AG04450 (cell line): ENCODE measurements at regions not wholly inside any gene's neighbourhood (a gene's known extent, or its start where the extent isn't known, plus 50 kb on each side); places are given as distances from the start of the nearest gene placed in this dataset.

Source experiments
- CTCF ChIA-PET: fragments of 300-600, 350-600 bp; formaldehyde crosslinking; extraction: SDS; loops from one replicate; lab custom pipeline; 2022; ENCODE audit warnings: antibody characterized with exemption, inconsistent platforms; lab: Charles Lee
- POLR2A ChIA-PET: fragments of 350-600 bp; formaldehyde crosslinking; extraction: SDS; loops from one replicate; lab custom pipeline; 2021; ENCODE audit warnings: antibody characterized with exemption, inconsistent platforms; lab: Yijun Ruan, JAX
- DNase-seq: peaks from one replicate; pipeline ENCODE4 v3.0.0-alpha.2; 2011; ENCODE audit warnings: low read depth, low spot score
- H3K27ac ChIP-seq: one replicate; pipeline ENCODE4 v1.5.1; 2012; ENCODE audit warnings: low read depth, low read length, control low read depth
- H3K27me3 ChIP-seq: one replicate; pipeline ENCODE4 v1.6.0; 2012; ENCODE audit warnings: low read length; ENCODE audit not compliant: control insufficient read depth, insufficient read depth
- H3K4me3 ChIP-seq: 2 replicates; pipeline ENCODE4 v1.5.1; 2011; ENCODE audit warnings: mild to moderate bottlenecking, low read depth, low read length, control low read depth
- H3K9me3 ChIP-seq: 2 replicates; pipeline ENCODE4 v1.5.1; 2012; ENCODE audit warnings: low read length; ENCODE audit not compliant: control insufficient read depth, insufficient read depth
- CTCF ChIP-seq: IDR thresholded peaks from 2 replicates; pipeline ENCODE4 v1.5.1; 2011; ENCODE audit warnings: low read depth, low read length, control low read depth, inconsistent platforms

GRCh38 chr11:128407962-128408361 is 179.4 kb downstream of the ETS1 start:
- Histone ChIP-seq H3K9me3 (no peaks in the 10 kb centered on the region), H3K27me3 (no peaks in the 10 kb centered on the region), H3K4me3 (no peak overlapping the region), H3K27ac (no peak overlapping the region)
- no peak for TF ChIP-seq CTCF
- no peak for DNase-seq
- POLR2A ChIA-PET, result interaction anchor here (1.0 kb wide), 1 partner anchor 236 kb away, joined by 3 read pairs; no protein-coding TSS in a partner anchor
- CTCF ChIA-PET, result interaction anchor here (1.4 to 3.6 kb wide), 2 partner anchors 10 to 223 kb away, joined by 5 to 21 read pairs; no protein-coding TSS in a partner anchor

DNA sequence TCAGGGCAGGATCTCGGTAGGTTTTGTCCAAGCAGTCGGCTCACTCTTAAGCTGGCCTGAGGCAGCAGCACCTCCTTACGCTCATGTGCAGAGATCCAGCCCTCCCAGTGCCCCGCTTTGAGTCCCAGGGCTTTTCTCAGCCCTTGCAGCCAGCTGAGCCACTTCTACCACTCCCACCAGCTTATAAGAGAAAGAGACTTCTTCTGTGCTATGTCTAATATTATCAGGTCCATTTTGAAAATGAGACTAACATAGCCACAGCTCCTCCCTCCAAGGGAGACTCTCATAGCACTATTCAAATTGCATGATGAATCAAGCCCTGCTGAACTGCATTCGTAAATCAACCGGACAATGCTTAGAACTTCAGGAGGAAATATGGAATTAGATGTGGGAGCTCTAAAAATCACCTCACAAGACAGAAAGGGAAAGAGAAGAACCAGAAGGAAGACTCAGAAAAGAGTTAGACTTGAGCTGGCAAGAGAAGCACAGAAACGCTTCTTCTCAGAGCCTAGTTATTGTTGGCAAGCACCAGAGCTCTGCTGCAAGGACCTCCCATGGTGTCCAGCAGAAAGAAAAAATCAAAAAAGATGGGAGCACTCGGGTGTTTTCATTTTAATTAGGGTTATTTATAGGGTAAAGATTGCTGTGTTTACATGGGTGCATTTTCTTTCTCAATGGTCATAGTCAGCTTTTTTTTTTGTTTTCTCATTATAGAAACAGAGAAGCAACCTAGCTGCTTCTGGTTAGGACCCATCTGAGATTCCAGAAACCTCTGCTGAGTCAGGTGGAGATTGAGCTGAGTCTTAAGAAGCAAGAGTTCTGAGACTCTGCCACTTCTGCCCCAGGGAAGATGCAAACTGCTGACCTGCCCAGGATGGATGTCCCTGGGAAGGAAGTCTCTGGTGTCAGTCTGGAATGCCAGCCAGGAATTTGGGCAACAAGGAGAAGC is 181.4 kb downstream of the ETS1 start:
- CTCF ChIA-PET, result interaction anchor here (0.7 to 3.6 kb wide), 3 partner anchors 225 to 352 kb away, joined by 4 to 21 read pairs (median 5); no protein-coding TSS in a partner anchor

DNA sequence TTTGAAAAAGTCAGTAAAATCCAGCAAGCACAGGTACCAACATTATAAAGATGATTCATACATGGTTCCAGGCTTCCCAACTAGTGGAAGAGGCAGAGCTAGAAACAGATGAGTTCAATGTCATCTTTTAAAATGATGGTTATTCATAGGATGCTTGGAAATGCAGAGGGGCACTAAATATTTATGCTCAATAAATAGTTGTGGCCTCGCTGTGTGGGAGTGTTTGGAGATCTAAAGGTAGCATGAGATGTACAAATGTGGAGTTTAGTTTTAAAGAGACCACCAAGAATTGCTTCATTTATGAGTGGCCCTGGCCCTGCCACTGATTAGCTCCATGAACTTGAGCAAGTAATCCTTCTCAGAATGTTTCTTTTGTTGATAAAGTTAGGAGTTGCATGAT is 182.2 kb downstream of the ETS1 start:
- POLR2A ChIA-PET, result interaction anchor here (1.2 kb wide), 1 partner anchor 12 kb away, joined by 3 read pairs; no protein-coding TSS in a partner anchor
- CTCF ChIA-PET, result interaction anchor here (1.1 to 3.6 kb wide), 2 partner anchors 226 to 232 kb away, joined by 5 to 21 read pairs; no protein-coding TSS in a partner anchor
- Histone ChIP-seq H3K4me3 (no peak overlapping the region), H3K27me3 (no peaks in the 10 kb centered on the region), H3K27ac (no peak overlapping the region), H3K9me3 (no peaks in the 10 kb centered on the region)
- TF ChIP-seq CTCF, result no peak
- DNase-seq, result no peak

More for the DNA sequence above, 181.4 kb downstream of the ETS1 start:
- Histone ChIP-seq H3K4me3 (no peak overlapping the region), H3K27me3 (no peaks in the 10 kb centered on the region), H3K27ac (no peak overlapping the region), H3K9me3 (no peaks in the 10 kb centered on the region)
- POLR2A ChIA-PET, result interaction anchor here (1.2 kb wide), 1 partner anchor 12 kb away, joined by 3 read pairs; no protein-coding TSS in a partner anchor
- no peak for TF ChIP-seq CTCF
- no peak for DNase-seq

DNA sequence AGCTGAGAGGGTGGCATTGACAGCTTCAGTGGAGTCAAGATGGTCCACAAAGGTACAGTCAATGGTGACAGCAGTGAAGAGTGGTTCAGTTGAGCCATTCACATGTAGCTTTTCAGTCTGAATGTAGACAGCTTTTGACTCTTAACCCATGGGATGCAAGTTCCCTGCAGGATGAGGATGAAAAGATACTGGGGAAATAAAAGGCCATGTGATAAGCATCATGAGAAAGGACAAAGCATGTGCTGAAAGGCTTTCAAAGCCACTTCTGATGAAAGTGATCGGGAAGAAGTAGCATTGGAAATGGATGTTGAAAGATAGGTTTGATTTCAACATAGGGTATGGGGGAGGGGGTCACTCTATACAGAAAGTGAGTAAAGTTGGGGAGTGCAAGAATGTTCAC is 182.9 kb downstream of the ETS1 start:
- H3K9me3 ChIP-seq, result no peaks in the 10 kb centered on the region
- no peak for DNase-seq
- POLR2A ChIA-PET, result no interaction called here
- H3K27me3 ChIP-seq, result no peaks in the 10 kb centered on the region
- CTCF ChIA-PET, result no interaction called here
- no peak overlapping the region for H3K27ac ChIP-seq
- no peak for TF ChIP-seq CTCF
- H3K4me3 ChIP-seq, result no peak overlapping the region
